Heart left ventricle (tissue), 16 donors: ENCODE measurements at regions not wholly inside any gene's neighbourhood (a gene's known extent, or its start where the extent isn't known, plus 50 kb on each side); places are given as distances from the start of the nearest gene placed in this dataset.

Source experiments
- ATAC-seq, 4 donors: fragments of 200-7000 bp; cut with Tn5 transposase; one replicate each; pipeline ENCODE4 v1.9.1; 2020 to 2022; ENCODE audit warnings: moderate library complexity in 4 of 4, mild to moderate bottlenecking in 3 of 4, moderate number of reproducible peaks in 1 of 4
- DNase-seq, 5 donors: peaks; one replicate each; pipeline ENCODE4 v3.0.0-alpha.2; 2020
- H3K27ac ChIP-seq, 12 donors: fragments of 200-600 bp; sonication (generic) in 4 of 12; one replicate each; pipeline versions ENCODE4 v1.5.0 to v1.8.0; 2016 to 2022; ENCODE audit warnings: mild to moderate bottlenecking in 2 of 12
- H3K27me3 ChIP-seq, 9 donors: fragments of 200-600 bp; sonication (generic) in 2 of 9; one replicate each; pipeline versions ENCODE4 v1.5.1 to v1.8.0; 2016 to 2022; ENCODE audit warnings: mild to moderate bottlenecking in 3 of 9
- H3K36me3 ChIP-seq, 9 donors: fragments of 200-600 bp; sonication (generic) in 2 of 9; one replicate each; pipeline versions ENCODE4 v1.5.0 to v1.8.0; 2018 to 2022; ENCODE audit warnings: mild to moderate bottlenecking in 2 of 9
- H3K4me1 ChIP-seq, 12 donors: fragments of 200-600 bp; sonication (generic) in 4 of 12; one replicate each; pipeline versions ENCODE4 v1.5.0 to v1.8.0; 2016 to 2022; ENCODE audit warnings: mild to moderate bottlenecking in 3 of 12
- H3K4me3 ChIP-seq, 12 donors: fragments of 200-600 bp; sonication (generic) in 4 of 12; one replicate each; pipeline versions ENCODE4 v1.5.0 to v1.8.0; 2017 to 2022; ENCODE audit warnings: mild to moderate bottlenecking in 9 of 12, moderate library complexity in 4 of 12
- H3K9me3 ChIP-seq, 12 donors: fragments of 200-600 bp; sonication (generic) in 4 of 12; one replicate each; pipeline versions ENCODE4 v1.5.0 to v1.8.0; 2016 to 2022; ENCODE audit warnings: mild to moderate bottlenecking in 1 of 12
- CTCF ChIP-seq, 12 donors: fragments of 200-600 bp; sonication (generic) in 4 of 12; IDR thresholded peaks; one replicate each; pipeline versions ENCODE4 v1.5.0 to v1.8.0; 2018 to 2022; ENCODE audit warnings: antibody characterized with exemption in 12 of 12, mild to moderate bottlenecking in 5 of 12
- POLR2A ChIP-seq, 2 donors: fragments of 450-650 bp; IDR thresholded peaks; one replicate each; pipeline ENCODE4 v1.6.1; 2017; ENCODE audit warnings: antibody characterized with exemption in 2 of 2, mild to moderate bottlenecking in 2 of 2, moderate library complexity in 2 of 2
- WGBS, 4 donors: extraction: QIAGEN DNeasy Blood & Tissue Kit in 2 of 4; methylation state at CpG; one replicate each; pipeline versions ENCODE4 v1.1.5 to v1.1.7; 2013 to 2018; 5-methylcytosine and 5-hydroxymethylcytosine counted together
- intact Hi-C, 10 donors: fragments of 100-400 bp; cut with DNase I; formaldehyde crosslinking; loops; one replicate each; pipeline versions ENCODE4 v1.11.1 to v1.14.2; 2022
- donor health status: ischemic (EF 13 %, LVEDD 7.1; RV severe dilation, severe dysfunction).
- donor health status: healthy with polysubstance abuse.
- donor health status: DM: no; HTN: yes; CAD: no.
- donor health status: DM: no; HTN: no; CAD: no.
- donor health status: ischemic (EF 25% LVEDD 6.9; RV normal size, moderate dysfunction).
- donor health status: ischemic (EF 25% LVEDD 5.7; RV mildly dilated, moderate dysfunction).
- donor health status: healthy.
- donor health status: DM: yes; HTN: yes; CAD: no.
- donor health status: ischemic (EF 35%, LVEDD 5.7; RV mildly dilated, moderate dysfunction).
- donor health status: nonischemic (EF 11% LVEDD 7.7; RV severe dilation, severe dysfunction).
- donor health status: DM: yes; HTN: yes; CAD: no.
- donor health status: PGD.
- donor health status: ischemic (EF 29% LVEDD 5.4; RV normal size, mild dysfunction).
- donor health status: nonischemic (EF 23%, LVEDD 6.1; RV moderate dilation, normal function).

- Histone ChIP-seq H3K27ac (no peak overlapping the region), H3K4me3 (no peak overlapping the region), H3K4me1 (no peaks in the 10 kb centered on the region), H3K27me3 (no peaks in the 10 kb centered on the region), H3K36me3 (no peaks in the 10 kb centered on the region), H3K9me3 (peaks cover 0 to 34% (median 15%) of the 10 kb centered on the region in 12 donors)
- ATAC-seq (no peak), DNase-seq (no peak)
- 67 to 73% (median 69%) methylated on average over 4 of the region's 4 CpGs for WGBS, 4 donors
- intact Hi-C loops, result no loop called here
- TF ChIP-seq CTCF (IDR thresholded peaks at IDR 0.05) (no peak), POLR2A (IDR thresholded peaks at IDR 0.05) (no peak)
Observed at GRCh38 chr2:121160366-121160765, 124.6 kb downstream of the TFCP2L1 start.

GRCh38 chr2:121161272-121161671, 123.7 kb downstream of the TFCP2L1 start:
- Histone ChIP-seq H3K4me1 (no peaks in the 10 kb centered on the region), H3K4me3 (no peak overlapping the region), H3K9me3 (peaks cover 0 to 34% (median 15%) of the 10 kb centered on the region in 12 donors), H3K36me3 (no peaks in the 10 kb centered on the region), H3K27ac (no peak overlapping the region), H3K27me3 (no peaks in the 10 kb centered on the region)
- intact Hi-C loops, result no loop called here
- no peak for ATAC-seq
- WGBS, 4 donors, result 79 to 95% (median 89%) methylated on average over 1 of the region's 1 CpG
- TF ChIP-seq CTCF (IDR thresholded peaks at IDR 0.05) (no peak), POLR2A (IDR thresholded peaks at IDR 0.05) (no peak)
- DNase-seq, result no peak

- DNase-seq, result no peak
- intact Hi-C loops, result no loop called here
- Histone ChIP-seq H3K36me3 (no peaks in the 10 kb centered on the region), H3K27ac (no peak overlapping the region), H3K4me3 (no peak overlapping the region), H3K27me3 (no peaks in the 10 kb centered on the region), H3K9me3 (peaks cover 0 to 21% (median 7%) of the 10 kb centered on the region in 12 donors), H3K4me1 (no peaks in the 10 kb centered on the region)
- TF ChIP-seq CTCF (IDR thresholded peaks at IDR 0.05) (no peak), POLR2A (IDR thresholded peaks at IDR 0.05) (no peak)
- ATAC-seq, result no peak
Observed at GRCh38 chr2:121162893-121163292, 122.1 kb downstream of the TFCP2L1 start.

GRCh38 chr2:121164042-121164441, 121.0 kb downstream of the TFCP2L1 start:
- TF ChIP-seq POLR2A (IDR thresholded peaks at IDR 0.05) (no peak), CTCF (IDR thresholded peaks at IDR 0.05) (no peak)
- Histone ChIP-seq H3K9me3 (peaks cover 0 to 12% (median 0%) of the 10 kb centered on the region in 12 donors), H3K4me1 (no peaks in the 10 kb centered on the region), H3K27me3 (no peaks in the 10 kb centered on the region), H3K4me3 (no peak overlapping the region), H3K27ac (no peak overlapping the region), H3K36me3 (no peaks in the 10 kb centered on the region)
- 77 to 86% (median 79%) methylated on average over 3 of the region's 3 CpGs for WGBS, 4 donors
- no peak for ATAC-seq
- DNase-seq, result no peak
- intact Hi-C loops, result no loop called here
